NT2/D1 (cell line): ENCODE measurements at regions not wholly inside any gene's neighbourhood (a gene's known extent, or its start where the extent isn't known, plus 50 kb on each side); places are given as distances from the start of the nearest gene placed in this dataset.
"Not testable (repeated sequence)": the region's sequence is repeated elsewhere in the genome, so short reads cannot be mapped to it uniquely, and the experiment has no call there.

Experiments
- SUZ12 ChIP-seq: IDR thresholded peaks from 2 replicates; pipeline ENCODE4 v1.6.1; 2011; ENCODE audit not compliant: insufficient read length, insufficient read depth; ENCODE audit errors: extremely low read depth
- YY1 ChIP-seq: IDR thresholded peaks from 2 replicates; pipeline ENCODE4 v1.6.1; 2011; ENCODE audit not compliant: insufficient read length, insufficient read depth

DNA sequence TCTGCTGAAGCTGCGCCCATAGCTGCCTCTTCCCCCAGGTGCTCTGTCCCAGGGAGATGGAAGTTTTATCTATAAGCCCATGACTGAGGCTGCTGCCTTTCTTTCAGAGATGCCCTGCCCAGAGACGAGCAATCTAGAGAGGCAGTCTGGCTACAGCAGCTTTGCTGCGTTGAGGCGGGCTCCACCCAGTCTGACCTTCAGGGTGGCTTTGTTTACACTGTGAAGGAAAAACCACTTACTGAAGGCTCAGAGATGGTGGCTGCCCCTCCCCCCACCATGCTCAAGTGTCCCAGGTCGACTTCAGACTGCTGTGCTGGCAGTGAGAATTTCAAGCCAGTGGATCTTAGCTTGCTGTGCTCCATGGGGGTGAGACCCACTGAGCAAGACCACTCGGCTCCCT is 1029.9 kb upstream of the COX7C start:
- not testable (repeated sequence) for TF ChIP-seq SUZ12, YY1
